Trophoblast cell (in vitro differentiated cells and primary cell): ENCODE measurements at regions not wholly inside any gene's neighbourhood (a gene's known extent, or its start where the extent isn't known, plus 50 kb on each side); places are given as distances from the start of the nearest gene placed in this dataset.

ENCODE experiments used
- DNase-seq, 2 donors: peaks; one replicate each; pipeline ENCODE4 v3.0.0-alpha.2; 2016
- H2AFZ ChIP-seq: 2 replicates; pipeline ENCODE4 v1.6.1; 2013; ENCODE audit warnings: low read length, moderate library complexity, mild to moderate bottlenecking; ENCODE audit not compliant: insufficient read depth, poor library complexity
- H2AK5ac ChIP-seq: 2 replicates; pipeline ENCODE4 v1.6.1; 2013; ENCODE audit warnings: mild to moderate bottlenecking, low read length
- H2BK120ac ChIP-seq: 2 replicates; pipeline ENCODE4 v1.6.1; 2013; ENCODE audit warnings: low read length, mild to moderate bottlenecking, moderate library complexity; ENCODE audit not compliant: insufficient read depth, poor library complexity
- H2BK12ac ChIP-seq: 2 replicates; pipeline ENCODE4 v1.6.1; 2013; ENCODE audit warnings: mild to moderate bottlenecking, low read length, moderate library complexity
- H2BK5ac ChIP-seq: 2 replicates; pipeline ENCODE4 v1.6.1; 2013; ENCODE audit warnings: low read length, low read depth, moderate library complexity, mild to moderate bottlenecking; ENCODE audit not compliant: poor library complexity
- H3K14ac ChIP-seq: 2 replicates; pipeline ENCODE4 v1.6.1; 2013; ENCODE audit warnings: mild to moderate bottlenecking, low read length
- H3K18ac ChIP-seq: 2 replicates; pipeline ENCODE4 v1.6.1; 2013; ENCODE audit warnings: mild to moderate bottlenecking, low read length
- H3K23ac ChIP-seq: 2 replicates; pipeline ENCODE4 v1.6.1; 2013; ENCODE audit warnings: low read length
- H3K27ac ChIP-seq: 2 replicates; pipeline ENCODE4 v1.5.1; 2013; ENCODE audit warnings: low read depth, mild to moderate bottlenecking, inconsistent platforms, low read length, moderate library complexity
- H3K27me3 ChIP-seq: 2 replicates; pipeline ENCODE4 v1.6.1; 2013; ENCODE audit warnings: inconsistent platforms, mild to moderate bottlenecking, low read length, moderate library complexity; ENCODE audit not compliant: insufficient read depth
- H3K36me3 ChIP-seq, 2 experiments: 1 replicate in 1 of 2; 2 replicates in 1 of 2; pipeline ENCODE4 v1.6.1; 2013; ENCODE audit warnings: low read length in 2 of 2, mild to moderate bottlenecking in 2 of 2, moderate library complexity in 1 of 2; ENCODE audit not compliant: insufficient read depth in 2 of 2, control insufficient read depth in 1 of 2
- H3K4ac ChIP-seq: 2 replicates; pipeline ENCODE4 v1.6.1; 2013; ENCODE audit warnings: low read depth, mild to moderate bottlenecking, low read length, moderate library complexity
- H3K4me1 ChIP-seq, 2 experiments: 1 replicate in 1 of 2; 2 replicates in 1 of 2; pipeline ENCODE4 v1.6.1; 2013; ENCODE audit warnings: low read length in 2 of 2, mild to moderate bottlenecking in 2 of 2, moderate library complexity in 1 of 2; ENCODE audit not compliant: insufficient read depth in 2 of 2, control insufficient read depth in 1 of 2
- H3K4me2 ChIP-seq: 2 replicates; pipeline ENCODE4 v1.6.1; 2013; ENCODE audit warnings: inconsistent platforms, mild to moderate bottlenecking, low read length, moderate library complexity
- H3K4me3 ChIP-seq: 2 replicates; pipeline ENCODE4 v1.5.1; 2013; ENCODE audit warnings: mild to moderate bottlenecking, low read depth, low read length, inconsistent platforms
- H3K79me1 ChIP-seq: one replicate; pipeline ENCODE4 v1.6.1; 2013; ENCODE audit warnings: low read length
- H3K79me2 ChIP-seq: 2 replicates; pipeline ENCODE4 v1.6.1; 2013; ENCODE audit warnings: low read length, mild to moderate bottlenecking; ENCODE audit not compliant: control insufficient read depth, insufficient read depth, poor library complexity
- H3K9ac ChIP-seq: 2 replicates; pipeline ENCODE4 v1.6.1; 2013; ENCODE audit warnings: mild to moderate bottlenecking, low read length
- H3K9me3 ChIP-seq: 2 replicates; pipeline ENCODE4 v1.6.1; 2013; ENCODE audit warnings: low read depth, mild to moderate bottlenecking, control low read depth, inconsistent platforms, low read length; ENCODE audit not compliant: insufficient read depth
- H4K12ac ChIP-seq: 2 replicates; pipeline ENCODE4 v1.6.1; 2013; ENCODE audit warnings: low read depth, mild to moderate bottlenecking, low read length, moderate library complexity
- H4K8ac ChIP-seq: 2 replicates; pipeline ENCODE4 v1.6.1; 2013; ENCODE audit warnings: low read depth, mild to moderate bottlenecking, low read length, moderate library complexity
- H4K91ac ChIP-seq: one replicate; pipeline ENCODE4 v1.6.1; 2013; ENCODE audit warnings: low read depth, mild to moderate bottlenecking, low read length, moderate library complexity
- WGBS: extraction: QIAGEN DNeasy Blood & Tissue Kit; methylation state at CpG from one replicate; pipeline ENCODE4 v1.1.7; 2013; ENCODE audit warnings: missing lambda C conversion rate; ENCODE audit not compliant: insufficient read length, insufficient coverage; ENCODE audit errors: extremely low coverage; 5-methylcytosine and 5-hydroxymethylcytosine counted together

DNA sequence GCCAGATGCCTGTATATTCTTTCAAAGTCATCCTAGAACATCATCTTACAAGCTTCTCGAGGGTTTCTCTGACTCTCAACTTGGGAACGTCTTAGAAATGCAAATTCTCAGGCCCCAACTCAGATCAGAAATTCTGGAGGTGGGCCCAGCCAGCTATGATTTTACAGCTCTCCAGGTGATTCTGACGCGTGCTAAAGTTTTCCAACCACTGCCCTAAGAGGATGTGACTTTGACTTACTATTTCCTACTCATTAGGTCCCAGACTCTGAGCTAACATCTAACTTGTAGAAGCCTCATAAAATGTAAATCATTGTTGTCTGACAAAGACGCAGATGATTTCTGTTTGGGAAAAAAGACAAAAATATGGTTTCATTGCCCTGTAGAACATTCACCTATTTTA, 61.1 kb downstream of the IRAG1 start:
- no peak overlapping the region for H4K91ac ChIP-seq
- no peaks in the 10 kb centered on the region for H3K36me3 ChIP-seq
- H3K27me3 ChIP-seq, result no peaks in the 10 kb centered on the region
- no peak overlapping the region for H2AK5ac ChIP-seq
- no peak overlapping the region for H3K23ac ChIP-seq
- H3K14ac ChIP-seq, result no peak overlapping the region
- H2AFZ ChIP-seq, result no peak overlapping the region
- H3K4me2 ChIP-seq, result no peak overlapping the region
- H3K27ac ChIP-seq, result no peak overlapping the region
- no peaks in the 10 kb centered on the region for H3K79me1 ChIP-seq
- H3K4ac ChIP-seq, result no peak overlapping the region
- no peak overlapping the region for H4K8ac ChIP-seq
- no peak overlapping the region for H2BK12ac ChIP-seq
- H3K9ac ChIP-seq, result no peak overlapping the region
- H3K18ac ChIP-seq, result no peak overlapping the region
- no peak overlapping the region for H2BK5ac ChIP-seq
- H4K12ac ChIP-seq, result no peak overlapping the region
- H3K9me3 ChIP-seq, result peaks cover 8% of the 10 kb centered on the region
- no CpG with 5 or more reads among the region's 5 CpGs for WGBS
- peak in 1 of 2 donors; percentile 6 for DNase-seq
- H3K79me2 ChIP-seq, result no peaks in the 10 kb centered on the region
- no peak overlapping the region for H2BK120ac ChIP-seq
- H3K4me3 ChIP-seq, result no peak overlapping the region
- peaks cover 5 to 8% of the 10 kb centered on the region in 2 experiments for H3K4me1 ChIP-seq

DNA sequence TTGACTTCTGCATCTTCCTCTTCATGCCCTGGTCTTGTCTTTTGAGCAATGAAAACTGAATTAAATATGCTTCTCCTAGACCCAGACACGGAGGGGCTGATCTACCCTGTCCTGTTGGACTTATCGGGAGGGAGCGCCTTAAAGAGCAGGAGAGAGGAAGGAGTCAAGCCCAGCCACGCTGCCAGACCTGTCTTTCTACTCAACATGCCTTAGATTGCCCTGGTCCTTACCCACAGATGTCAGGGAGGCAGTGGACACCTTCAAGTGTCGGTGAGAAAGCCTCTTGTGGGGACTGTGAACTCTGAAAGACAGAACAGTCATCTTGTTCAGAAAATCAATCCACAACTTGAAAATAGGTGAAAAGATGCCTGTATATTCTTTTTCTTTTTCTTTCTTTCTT, 61.8 kb downstream of the IRAG1 start:
- Histone ChIP-seq H3K79me1 (no peaks in the 10 kb centered on the region), H2AK5ac (no peak overlapping the region), H3K9me3 (peaks cover 8% of the 10 kb centered on the region), H3K4me1 (peaks cover 5 to 8% of the 10 kb centered on the region in 2 experiments), H2BK120ac (no peak overlapping the region), H3K79me2 (no peaks in the 10 kb centered on the region), H3K23ac (no peak overlapping the region), H3K4me3 (no peak overlapping the region), H3K18ac (no peak overlapping the region), H2AFZ (no peak overlapping the region), H4K8ac (no peak overlapping the region), H3K9ac (no peak overlapping the region), H3K27me3 (no peaks in the 10 kb centered on the region), H2BK12ac (no peak overlapping the region), H3K36me3 (no peaks in the 10 kb centered on the region), H3K4ac (no peak overlapping the region), H3K14ac (no peak overlapping the region), H3K4me2 (no peak overlapping the region), H2BK5ac (no peak overlapping the region), H4K91ac (no peak overlapping the region), H4K12ac (no peak overlapping the region), H3K27ac (no peak overlapping the region)
- peak; percentile 76 to 86 for DNase-seq
- no CpG with 5 or more reads among the region's 5 CpGs for WGBS

DNA sequence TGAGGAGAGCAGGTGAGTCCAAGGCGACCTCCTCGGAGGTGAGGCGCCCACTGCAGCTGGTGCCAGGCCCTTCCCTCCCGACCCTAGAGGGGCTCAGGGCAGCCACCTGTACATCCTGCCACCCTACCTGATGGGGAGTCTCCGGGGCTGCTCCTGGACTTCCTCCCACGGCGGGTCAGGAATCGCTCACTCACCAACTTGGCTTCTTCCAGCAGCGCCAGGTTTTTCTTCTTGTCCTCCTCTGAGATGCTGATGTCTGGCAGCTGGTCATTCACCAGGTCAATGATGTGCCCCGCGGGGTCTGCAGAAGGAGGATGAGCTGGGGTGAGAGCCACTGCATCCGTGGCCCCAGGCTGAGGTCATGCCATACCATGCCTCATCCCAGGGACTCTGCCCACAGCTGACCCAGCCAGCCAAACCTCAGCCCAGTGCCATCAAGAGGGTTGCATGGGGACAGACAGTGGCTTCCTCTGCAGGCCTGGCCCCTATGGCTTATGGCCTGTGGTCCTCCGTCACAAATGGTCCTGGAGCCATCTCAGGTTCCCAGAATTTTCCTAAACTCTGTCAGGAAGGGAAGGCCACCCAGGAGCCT, 61.0 kb upstream of the LYVE1 start:
- Histone ChIP-seq H3K9ac (no peak overlapping the region), H3K18ac (no peak overlapping the region), H2AK5ac (no peak overlapping the region), H3K4me3 (no peak overlapping the region), H3K27me3 (no peaks in the 10 kb centered on the region), H3K14ac (no peak overlapping the region), H2BK5ac (no peak overlapping the region), H3K4ac (no peak overlapping the region), H3K79me1 (no peaks in the 10 kb centered on the region), H2BK12ac (no peak overlapping the region), H3K4me2 (no peak overlapping the region), H4K12ac (no peak overlapping the region), H2BK120ac (no peak overlapping the region), H3K36me3 (no peaks in the 10 kb centered on the region), H4K8ac (no peak overlapping the region), H3K27ac (no peak overlapping the region), H4K91ac (no peak overlapping the region), H3K23ac (no peak overlapping the region), H3K79me2 (no peaks in the 10 kb centered on the region), H3K9me3 (peaks cover 8% of the 10 kb centered on the region), H3K4me1 (peaks cover 5 to 10% of the 10 kb centered on the region in 2 experiments), H2AFZ (no peak overlapping the region)
- no CpG with 5 or more reads among the region's 13 CpGs for WGBS
- DNase-seq, result no peak

DNA sequence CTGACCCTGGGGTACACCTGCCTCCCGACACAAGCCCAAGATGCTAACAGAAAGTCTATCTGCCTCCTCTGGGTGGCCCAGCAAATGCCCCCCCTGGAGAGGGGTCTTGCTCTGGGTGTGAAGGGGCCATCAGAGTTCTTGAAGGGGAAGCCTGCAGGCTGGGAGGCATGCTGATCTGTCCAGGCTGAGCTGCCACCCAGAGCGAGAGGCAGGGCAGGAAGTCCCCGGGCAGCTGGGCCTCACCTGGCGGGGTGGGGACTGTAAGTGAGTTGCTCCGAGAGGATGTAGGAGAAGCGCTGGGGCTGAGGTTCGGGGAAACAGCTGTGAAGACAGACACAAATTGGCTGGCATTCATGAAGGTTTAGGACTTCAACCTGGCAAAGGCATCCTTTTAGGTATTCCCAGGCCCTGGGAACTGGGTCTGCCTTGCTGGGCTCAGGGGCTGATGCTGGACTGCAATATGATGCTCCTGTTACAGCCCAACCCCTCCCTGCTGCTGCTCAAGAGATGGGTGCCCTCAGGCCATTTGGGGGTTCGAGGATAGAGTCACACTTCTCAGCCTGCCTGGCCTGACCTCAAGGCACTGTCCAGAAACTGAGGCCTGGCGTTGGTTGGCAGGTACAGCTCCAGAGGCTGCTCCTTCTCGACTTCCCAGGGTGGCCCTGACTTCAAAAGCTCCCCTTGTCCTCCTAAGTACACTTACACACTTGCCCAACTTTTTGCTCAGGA, 60.2 kb upstream of the LYVE1 start:
- no peak for DNase-seq
- Histone ChIP-seq H3K27me3 (no peaks in the 10 kb centered on the region), H3K36me3 (no peaks in the 10 kb centered on the region), H3K23ac (no peak overlapping the region), H4K91ac (no peak overlapping the region), H3K14ac (no peak overlapping the region), H3K9me3 (peaks cover 8% of the 10 kb centered on the region), H2AFZ (no peak overlapping the region), H3K4ac (no peak overlapping the region), H2BK120ac (no peak overlapping the region), H3K79me1 (no peaks in the 10 kb centered on the region), H3K18ac (no peak overlapping the region), H3K27ac (no peak overlapping the region), H3K79me2 (no peaks in the 10 kb centered on the region), H4K12ac (no peak overlapping the region), H2BK12ac (no peak overlapping the region), H3K4me1 (peaks cover 5 to 10% of the 10 kb centered on the region in 2 experiments), H3K4me3 (no peak overlapping the region), H2AK5ac (no peak overlapping the region), H4K8ac (no peak overlapping the region), H2BK5ac (no peak overlapping the region), H3K9ac (no peak overlapping the region), H3K4me2 (no peak overlapping the region)
- WGBS, result no CpG with 5 or more reads among the region's 10 CpGs
